IPS-20b (cell line): ENCODE measurements at regions not wholly inside any gene's neighbourhood (a gene's known extent, or its start where the extent isn't known, plus 50 kb on each side); places are given as distances from the start of the nearest gene placed in this dataset.
"Not testable (repeated sequence)": the region's sequence is repeated elsewhere in the genome, so short reads cannot be mapped to it uniquely, and the experiment has no call there.

Source experiments
- H3K27ac ChIP-seq: one replicate; pipeline ENCODE4 v1.5.1; 2013; ENCODE audit warnings: low read length
- H3K27me3 ChIP-seq: 2 replicates; pipeline ENCODE4 v1.6.1; 2013; ENCODE audit warnings: mild to moderate bottlenecking, low read length, inconsistent platforms; ENCODE audit not compliant: insufficient read depth
- H3K36me3 ChIP-seq: 2 replicates; pipeline ENCODE4 v1.6.1; 2013; ENCODE audit warnings: low read depth, mild to moderate bottlenecking, inconsistent platforms, low read length, moderate library complexity; ENCODE audit not compliant: insufficient read depth
- H3K4me1 ChIP-seq: 2 replicates; pipeline ENCODE4 v1.6.1; 2013; ENCODE audit warnings: mild to moderate bottlenecking, control low read depth, inconsistent platforms, low read length, moderate library complexity; ENCODE audit not compliant: insufficient read depth
- H3K4me3 ChIP-seq: 2 replicates; pipeline ENCODE4 v1.5.1; 2013; ENCODE audit warnings: mild to moderate bottlenecking, low read length, inconsistent platforms
- H3K9ac ChIP-seq: 2 replicates; pipeline ENCODE4 v1.6.1; 2013; ENCODE audit warnings: low read depth, mild to moderate bottlenecking, inconsistent platforms, low read length, moderate library complexity
- H3K9me3 ChIP-seq: 2 replicates; pipeline ENCODE4 v1.6.1; 2013; ENCODE audit warnings: mild to moderate bottlenecking, low read depth, low read length, inconsistent platforms; ENCODE audit not compliant: insufficient read depth

DNA sequence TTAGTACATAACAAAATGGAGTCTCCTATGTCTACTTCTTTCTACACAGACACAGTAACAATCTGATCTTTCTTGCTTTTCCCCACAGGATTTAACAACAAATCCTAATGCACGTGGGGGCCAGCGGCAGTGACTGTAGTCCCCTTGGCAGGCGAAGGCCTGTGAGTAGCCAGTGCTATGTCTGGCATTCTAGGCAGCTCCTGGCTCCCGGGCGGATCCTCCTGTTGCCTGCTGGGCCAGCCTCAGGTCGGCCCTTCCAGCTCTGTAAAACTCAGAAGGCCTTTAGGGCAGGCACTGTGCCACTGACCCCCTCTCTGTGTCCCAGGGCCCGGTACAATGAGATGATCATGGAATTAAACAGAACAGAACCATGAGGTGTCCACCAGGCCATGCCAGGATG is 3981.7 kb upstream of the TPTE start:
- H3K4me1 ChIP-seq, H3K9ac ChIP-seq, H3K27me3 ChIP-seq, H3K4me3 ChIP-seq, H3K9me3 ChIP-seq, H3K27ac ChIP-seq, H3K36me3 ChIP-seq: not testable (repeated sequence)

GRCh38 chr21:6541036-6541435 is 3980.3 kb upstream of the TPTE start:
- H3K27me3 ChIP-seq, H3K36me3 ChIP-seq, H3K9me3 ChIP-seq, H3K4me3 ChIP-seq, H3K27ac ChIP-seq, H3K9ac ChIP-seq, H3K4me1 ChIP-seq: not testable (repeated sequence)

- not testable (repeated sequence) for H3K36me3 ChIP-seq, H3K4me1 ChIP-seq, H3K9me3 ChIP-seq, H3K27me3 ChIP-seq, H3K27ac ChIP-seq, H3K4me3 ChIP-seq, H3K9ac ChIP-seq
Observed at GRCh38 chr21:6545288-6545687, 3976.1 kb upstream of the TPTE start.

DNA sequence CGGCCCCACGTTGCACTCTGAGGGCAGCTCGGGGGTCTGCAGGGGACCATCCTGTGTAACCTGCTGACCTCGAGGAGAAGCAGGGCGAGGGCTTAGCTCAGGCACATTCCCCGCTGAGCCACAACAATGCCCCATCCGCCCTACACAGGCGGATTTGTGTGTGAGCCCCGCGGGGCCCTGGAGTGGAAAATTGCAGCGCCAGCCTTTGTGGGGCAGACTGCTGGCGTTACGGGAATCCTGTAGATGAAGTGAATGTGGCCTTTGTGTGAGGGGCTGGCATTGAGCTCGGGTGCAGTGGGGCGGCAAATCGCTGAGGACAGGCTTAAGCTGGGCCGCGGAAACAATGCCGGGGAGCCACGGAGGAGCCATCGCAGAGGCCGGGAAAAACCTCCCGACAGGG is 3970.3 kb upstream of the TPTE start:
- not testable (repeated sequence) for H3K27me3 ChIP-seq, H3K9me3 ChIP-seq, H3K27ac ChIP-seq, H3K4me1 ChIP-seq, H3K4me3 ChIP-seq, H3K36me3 ChIP-seq, H3K9ac ChIP-seq

GRCh38 chr21:6553505-6554376 is 3967.6 kb upstream of the TPTE start:
- not testable (repeated sequence) for H3K27ac ChIP-seq, H3K4me3 ChIP-seq, H3K4me1 ChIP-seq, H3K36me3 ChIP-seq, H3K9ac ChIP-seq, H3K9me3 ChIP-seq, H3K27me3 ChIP-seq

- H3K9me3 ChIP-seq, H3K36me3 ChIP-seq, H3K27me3 ChIP-seq, H3K4me3 ChIP-seq, H3K4me1 ChIP-seq, H3K9ac ChIP-seq, H3K27ac ChIP-seq: not testable (repeated sequence)
Observed at GRCh38 chr21:6554377-6554864, 3967.0 kb upstream of the TPTE start.

DNA sequence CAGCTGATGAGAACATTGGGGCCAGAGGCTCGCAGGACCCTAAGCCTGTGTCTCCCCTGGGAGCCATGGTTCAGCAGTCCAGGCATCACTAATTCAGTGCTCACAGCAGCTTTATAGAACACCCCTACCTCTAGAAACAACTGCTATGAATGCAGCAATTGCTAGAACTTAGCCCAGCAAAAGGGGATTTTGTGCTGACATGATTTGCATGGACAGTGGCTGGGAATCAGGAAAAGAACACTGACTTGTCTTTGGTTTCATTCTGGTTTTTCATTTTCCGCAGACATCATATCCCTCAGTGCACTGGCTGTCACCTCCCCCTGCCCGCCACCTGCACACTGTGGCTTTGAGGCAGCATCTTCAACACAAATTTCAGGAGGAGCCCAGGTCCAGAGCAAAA is 3964.9 kb upstream of the TPTE start:
- H3K9me3 ChIP-seq, H3K9ac ChIP-seq, H3K4me3 ChIP-seq, H3K4me1 ChIP-seq, H3K27ac ChIP-seq, H3K27me3 ChIP-seq, H3K36me3 ChIP-seq: not testable (repeated sequence)

- H3K36me3 ChIP-seq, H3K27me3 ChIP-seq, H3K27ac ChIP-seq, H3K4me1 ChIP-seq, H3K4me3 ChIP-seq, H3K9me3 ChIP-seq, H3K9ac ChIP-seq: not testable (repeated sequence)
Observed at GRCh38 chr21:6557415-6557814, 3964.0 kb upstream of the TPTE start.

- not testable (repeated sequence) for H3K27me3 ChIP-seq, H3K9ac ChIP-seq, H3K4me1 ChIP-seq, H3K27ac ChIP-seq, H3K36me3 ChIP-seq, H3K4me3 ChIP-seq, H3K9me3 ChIP-seq
Observed at GRCh38 chr21:6561168-6561567, 3960.2 kb upstream of the TPTE start.

DNA sequence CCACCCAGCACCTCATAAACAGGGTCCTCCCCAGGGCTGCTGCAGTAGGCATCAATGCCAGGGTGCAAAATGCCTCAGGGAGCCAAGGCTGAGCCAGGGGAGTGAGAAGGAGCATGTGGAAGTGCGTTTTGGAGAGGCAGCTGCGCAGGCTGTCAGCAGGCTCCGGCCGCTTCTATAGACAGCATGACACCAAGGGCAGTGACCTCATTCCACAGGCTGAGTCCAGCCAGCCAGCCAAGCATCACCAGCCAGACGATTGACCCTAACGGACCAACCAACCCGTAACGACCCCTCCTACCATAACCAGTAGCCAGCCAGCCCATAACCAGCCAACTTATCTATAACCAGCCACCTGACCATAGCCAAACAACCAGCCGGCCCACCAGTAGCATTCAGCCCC is 3959.8 kb upstream of the TPTE start:
- not testable (repeated sequence) for H3K27ac ChIP-seq, H3K9ac ChIP-seq, H3K4me1 ChIP-seq, H3K9me3 ChIP-seq, H3K27me3 ChIP-seq, H3K4me3 ChIP-seq, H3K36me3 ChIP-seq

- H3K27me3 ChIP-seq, H3K36me3 ChIP-seq, H3K27ac ChIP-seq, H3K9ac ChIP-seq, H3K4me3 ChIP-seq, H3K9me3 ChIP-seq, H3K4me1 ChIP-seq: not testable (repeated sequence)
Observed at GRCh38 chr21:6564543-6565166, 3956.7 kb upstream of the TPTE start.

GRCh38 chr21:6565190-6566094 is 3955.9 kb upstream of the TPTE start:
- H3K9me3 ChIP-seq: not testable (repeated sequence)

More at GRCh38 chr21:6565190-6566094, 3955.9 kb upstream of the TPTE start:
- H3K36me3 ChIP-seq, H3K4me3 ChIP-seq, H3K27ac ChIP-seq, H3K4me1 ChIP-seq, H3K27me3 ChIP-seq, H3K9ac ChIP-seq: not testable (repeated sequence)
